NCI-H1436 (cell line): ENCODE measurements at regions not wholly inside any gene's neighbourhood (a gene's known extent, or its start where the extent isn't known, plus 50 kb on each side); places are given as distances from the start of the nearest gene placed in this dataset.

Experiments
- DNase-seq: peaks from one replicate; lab custom pipeline; 2025; lab: John Stamatoyannopoulos, UW

DNA sequence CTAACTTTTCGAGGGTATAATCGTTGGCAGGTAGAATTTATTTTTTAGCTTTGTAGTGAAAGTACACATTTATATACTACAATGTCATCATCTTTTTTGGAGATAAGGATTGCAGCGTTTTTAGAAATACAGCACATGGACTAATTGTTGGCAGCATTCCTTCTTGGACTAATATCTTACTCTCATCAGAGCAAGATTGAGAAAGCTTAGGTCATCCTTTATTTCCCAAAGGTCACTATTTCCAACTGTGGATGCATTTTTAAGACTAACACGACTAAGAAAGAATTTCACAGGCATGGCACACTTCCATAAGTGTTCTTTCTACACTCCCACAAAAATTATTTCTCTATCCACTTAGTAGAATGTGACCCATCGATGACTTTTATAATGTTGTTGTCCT, 732.3 kb downstream of the NCAM2 start:
- DNase-seq, result no peak

DNA sequence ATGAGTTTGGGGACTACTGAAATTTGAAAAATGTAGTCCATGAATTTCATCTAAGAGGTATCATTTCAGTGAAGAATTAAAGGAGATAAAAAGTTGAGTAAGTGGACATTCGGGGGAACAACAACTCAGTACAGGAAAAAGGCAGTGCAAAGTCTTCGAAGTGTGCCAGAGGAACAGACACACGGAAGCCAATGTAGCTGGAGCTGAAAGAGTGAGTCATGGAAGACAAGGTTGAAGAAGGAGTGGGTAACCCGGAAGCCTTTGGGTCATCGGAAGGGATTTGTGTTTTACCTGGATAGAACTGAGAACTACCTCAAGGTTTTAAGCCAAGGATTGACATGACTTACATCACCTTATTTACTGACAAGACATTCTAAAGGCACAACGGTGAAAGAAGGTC, 733.4 kb downstream of the NCAM2 start:
- no peak for DNase-seq

DNA sequence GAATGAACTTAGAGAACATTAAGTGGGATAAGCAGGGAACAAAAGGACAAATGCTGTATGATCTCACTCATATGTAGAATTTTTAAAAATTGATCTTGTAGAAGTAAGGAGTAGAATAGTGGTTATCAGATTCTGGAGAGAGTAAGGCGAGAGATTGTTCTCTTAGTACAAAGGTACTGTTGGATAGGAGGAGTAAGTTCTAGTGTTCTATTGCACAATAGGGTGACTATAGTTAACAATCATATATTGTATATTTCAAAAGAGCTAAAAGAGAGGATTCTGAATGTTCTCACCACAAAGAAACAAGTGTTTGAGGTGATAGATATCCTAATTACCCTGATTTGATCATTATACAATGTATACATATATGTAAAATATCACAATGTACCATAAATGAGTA, 735.9 kb downstream of the NCAM2 start:
- DNase-seq, result no peak

DNA sequence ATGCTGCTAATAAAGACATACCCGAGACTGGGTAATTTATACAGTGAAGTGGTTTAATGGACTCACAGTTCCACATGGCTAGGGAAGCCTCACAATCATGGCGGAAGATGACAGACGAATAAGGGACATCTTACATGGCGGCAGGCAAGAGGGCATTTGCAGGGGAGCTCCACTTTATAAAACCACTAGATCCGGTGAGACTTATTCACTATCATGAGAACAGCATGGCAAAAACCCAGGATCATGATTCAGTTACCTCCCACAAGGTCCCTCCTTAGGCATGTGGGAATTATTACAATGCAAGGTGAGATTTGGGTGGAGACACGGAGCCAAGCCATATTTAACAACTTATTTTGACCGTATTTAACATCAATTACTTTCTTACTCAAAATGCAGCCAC, 739.0 kb downstream of the NCAM2 start:
- no peak for DNase-seq

DNA sequence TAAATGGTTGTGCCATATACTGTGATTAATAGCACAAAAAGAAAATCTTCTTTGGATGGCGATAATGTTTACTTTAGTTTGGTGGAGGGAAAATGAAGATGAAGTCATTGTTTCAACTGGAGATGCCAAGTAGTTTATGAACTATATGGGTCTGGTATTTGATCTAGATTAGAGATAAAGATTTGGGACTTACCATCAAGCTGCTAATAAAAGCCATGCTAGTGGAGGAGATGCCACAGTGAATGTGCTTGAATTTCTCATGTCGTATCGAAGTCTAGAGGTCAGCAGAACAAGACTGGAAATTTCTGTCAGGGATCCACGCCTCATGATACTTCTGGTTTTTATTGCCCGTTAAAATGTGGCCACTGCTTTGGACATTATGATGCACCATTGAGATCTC, 742.0 kb downstream of the NCAM2 start:
- no peak for DNase-seq

DNA sequence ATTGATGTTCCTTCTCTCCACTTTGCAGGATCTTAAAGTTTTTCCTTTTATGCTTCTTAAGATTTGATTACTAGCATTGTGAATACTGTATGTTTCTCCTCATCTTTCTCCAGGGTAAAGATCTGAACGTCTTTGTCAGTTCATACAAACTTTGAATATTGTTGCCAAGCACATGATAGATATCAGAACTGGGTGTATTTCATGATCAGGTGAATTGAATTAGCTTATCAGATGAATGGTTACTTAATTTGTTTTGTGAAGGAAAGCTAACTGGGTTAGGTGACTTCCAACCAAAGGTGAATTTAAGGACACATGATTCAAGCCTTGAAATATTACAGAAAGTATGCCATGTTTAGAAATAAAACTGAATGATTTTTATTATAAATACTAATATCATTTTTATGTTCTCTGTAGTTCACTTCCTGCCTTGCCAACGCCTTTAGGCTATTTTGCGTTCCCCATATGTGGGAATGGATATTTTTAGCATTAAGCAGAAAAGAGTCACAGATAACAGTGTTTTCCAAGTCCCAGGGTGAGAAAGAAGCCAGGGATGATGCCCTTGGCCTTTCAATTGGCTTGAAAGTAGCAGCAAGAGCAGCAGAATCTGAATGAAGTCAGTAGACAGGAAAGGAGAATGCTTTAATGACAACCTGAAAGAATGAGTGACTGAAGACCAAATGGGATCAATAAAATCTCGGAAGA, 752.1 kb downstream of the NCAM2 start:
- DNase-seq, result no peak

DNA sequence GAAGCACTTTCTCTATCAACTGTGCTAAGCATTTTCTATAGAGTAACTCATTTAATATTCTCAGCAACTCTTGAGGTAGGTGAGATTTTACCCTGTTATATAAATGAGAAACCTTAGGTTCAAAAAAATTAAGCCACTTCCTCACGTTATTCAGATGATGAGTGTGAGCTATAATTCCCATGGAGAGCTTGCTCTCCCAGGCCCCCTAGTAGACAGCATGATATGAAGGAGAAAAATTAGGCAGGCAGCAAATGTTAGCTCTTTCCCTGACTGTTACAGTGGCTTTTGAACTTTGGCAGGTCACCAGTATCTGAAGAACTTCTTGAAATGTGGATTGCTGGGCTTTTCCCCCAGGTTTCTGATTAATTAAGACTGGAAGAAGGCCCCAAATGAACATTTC, 753.1 kb downstream of the NCAM2 start:
- no peak for DNase-seq

DNA sequence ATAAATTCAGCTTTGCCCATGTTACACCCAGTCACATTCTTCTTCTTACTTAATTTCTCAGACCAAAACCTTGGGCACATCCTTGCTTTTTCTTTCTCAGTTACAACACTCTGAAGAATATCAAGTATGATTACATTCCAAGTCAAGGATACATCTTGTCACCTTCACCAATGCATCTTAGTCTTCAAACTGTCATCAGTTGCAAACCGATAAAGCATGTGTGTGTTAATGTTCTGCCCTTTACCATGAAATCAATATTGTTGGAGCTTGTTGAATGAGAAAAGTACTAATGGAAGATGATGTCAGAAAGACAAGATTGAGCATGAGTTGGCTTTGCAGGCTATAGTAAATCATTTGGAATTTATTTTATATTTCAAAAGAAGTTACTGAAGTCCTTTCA, 764.6 kb downstream of the NCAM2 start:
- no peak for DNase-seq

DNA sequence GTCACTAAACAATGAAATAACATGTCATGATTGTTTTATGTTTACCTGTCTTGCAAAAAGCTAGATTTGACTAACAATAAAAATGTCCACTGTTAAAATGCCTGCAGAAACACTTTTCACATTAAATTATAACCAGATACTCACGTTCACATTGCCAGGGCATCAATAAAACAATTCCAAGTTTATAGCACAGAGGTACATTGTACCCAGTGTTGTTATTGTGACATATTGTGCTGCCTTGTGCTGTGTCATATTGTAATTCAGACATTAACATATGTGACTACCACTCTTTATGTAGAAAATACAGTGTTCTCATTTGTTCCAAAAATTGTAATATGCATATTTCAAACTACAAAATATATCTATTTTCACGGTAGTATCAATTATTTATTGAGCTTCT, 766.1 kb downstream of the NCAM2 start:
- no peak for DNase-seq

DNA sequence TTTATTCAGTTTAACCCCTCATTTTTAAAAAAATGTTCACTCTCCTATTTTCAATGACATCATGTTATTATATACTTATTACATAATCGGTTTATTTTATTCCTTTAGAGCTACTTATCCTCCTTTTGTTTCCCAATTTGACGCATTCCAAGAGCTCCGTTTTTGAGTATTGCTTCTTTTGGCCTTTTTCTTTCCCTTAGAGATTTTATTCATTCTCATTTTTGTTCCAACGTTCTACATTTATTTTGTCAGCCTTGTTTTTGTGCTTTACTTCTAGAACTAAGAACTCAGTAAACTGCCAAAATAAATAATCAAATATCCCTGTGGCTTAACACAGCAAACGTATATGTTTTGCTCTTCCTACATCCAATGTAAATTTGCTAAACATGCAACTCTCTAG, 769.1 kb downstream of the NCAM2 start:
- no peak for DNase-seq

DNA sequence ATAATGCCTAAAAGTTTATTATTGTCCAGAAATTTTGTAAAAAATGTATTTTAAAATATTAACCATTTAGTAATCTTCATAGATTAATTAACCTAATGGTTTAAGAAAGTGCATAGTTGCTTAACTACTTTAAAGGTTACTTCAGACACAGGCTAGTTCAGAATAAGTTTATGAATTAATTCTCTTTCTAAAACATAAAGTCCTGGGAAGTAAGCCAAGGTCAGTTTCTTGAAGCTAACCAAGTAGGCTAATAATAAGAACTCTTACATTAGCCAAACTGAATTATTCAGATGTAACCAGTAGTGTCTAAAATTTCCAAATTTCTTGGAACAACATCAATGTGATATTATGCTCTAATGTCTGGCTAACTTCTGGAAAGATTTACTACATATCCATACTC, 790.4 kb downstream of the NCAM2 start:
- DNase-seq, result no peak

DNA sequence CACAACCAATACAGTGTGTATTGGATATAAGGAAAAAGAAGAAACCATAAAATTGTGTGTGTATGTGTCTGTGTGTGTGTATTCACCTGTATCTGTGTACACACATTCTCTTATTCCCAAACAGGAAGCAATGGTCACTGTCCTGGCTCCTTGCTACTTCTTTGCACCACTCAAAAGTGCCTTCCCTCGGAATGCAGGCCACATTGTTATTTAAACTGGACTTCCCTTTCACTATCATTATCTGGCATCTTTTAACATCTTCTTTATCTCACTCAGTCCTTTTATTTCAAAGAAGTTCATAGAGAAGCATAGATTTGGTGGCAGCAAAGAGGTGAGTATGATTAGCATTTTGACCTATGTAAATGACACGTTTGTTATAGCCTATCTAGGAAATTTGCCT, 803.7 kb downstream of the NCAM2 start:
- no peak for DNase-seq

DNA sequence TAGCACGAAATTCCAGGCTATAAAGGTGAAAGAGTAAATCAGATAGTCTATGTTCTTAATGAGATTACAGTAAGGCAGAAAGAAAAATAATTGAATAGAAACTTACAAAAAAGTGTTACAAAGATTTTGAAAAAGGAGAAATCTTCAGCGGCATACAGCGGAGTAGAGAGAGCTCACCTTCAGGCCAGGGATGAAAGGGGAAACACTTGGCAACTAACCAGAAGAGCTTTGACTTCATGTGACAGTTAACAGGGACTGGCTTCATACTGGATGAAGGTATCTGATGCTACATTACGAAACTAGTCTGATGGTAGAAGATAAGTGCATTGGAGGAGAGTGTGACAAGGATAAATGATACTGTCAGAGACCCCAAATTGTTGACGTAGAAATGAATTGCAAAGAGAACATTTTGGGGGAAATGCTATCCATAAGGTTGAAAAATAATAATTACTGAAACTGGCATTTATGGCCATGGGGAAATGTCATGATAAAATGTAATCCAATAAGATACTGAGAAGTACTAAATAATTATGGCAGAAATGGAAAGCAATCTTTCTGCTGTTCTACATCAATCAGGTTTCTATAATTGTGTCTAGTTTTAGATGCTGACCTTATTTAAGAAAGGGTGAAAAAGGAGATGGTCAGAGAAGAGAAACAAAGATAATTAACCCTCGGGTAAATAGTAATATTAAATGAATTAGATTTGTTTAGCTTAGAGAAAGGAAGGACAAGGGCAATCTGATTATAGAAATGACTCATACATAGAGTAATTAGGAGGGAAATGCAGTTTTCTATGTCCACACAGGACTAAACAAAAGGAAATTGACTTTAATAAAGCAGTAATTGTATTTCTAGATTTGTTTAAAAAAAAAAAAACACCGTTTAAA, 808.7 kb downstream of the NCAM2 start:
- DNase-seq, result no peak

DNA sequence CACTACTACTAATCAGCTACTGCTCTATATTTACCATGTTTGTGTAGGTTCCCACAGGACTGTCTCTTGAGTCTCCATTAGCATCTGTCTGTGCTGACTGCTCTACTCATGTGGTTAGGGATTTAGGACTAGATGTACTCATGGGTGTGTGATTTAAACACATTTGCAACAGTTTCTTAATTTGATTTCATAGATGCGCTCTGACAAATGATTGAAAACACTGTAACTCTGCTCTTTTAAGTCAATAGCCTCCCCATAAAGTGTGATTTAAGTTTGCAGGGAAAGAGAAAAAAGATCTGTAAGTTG, 809.3 kb downstream of the NCAM2 start:
- no peak for DNase-seq

DNA sequence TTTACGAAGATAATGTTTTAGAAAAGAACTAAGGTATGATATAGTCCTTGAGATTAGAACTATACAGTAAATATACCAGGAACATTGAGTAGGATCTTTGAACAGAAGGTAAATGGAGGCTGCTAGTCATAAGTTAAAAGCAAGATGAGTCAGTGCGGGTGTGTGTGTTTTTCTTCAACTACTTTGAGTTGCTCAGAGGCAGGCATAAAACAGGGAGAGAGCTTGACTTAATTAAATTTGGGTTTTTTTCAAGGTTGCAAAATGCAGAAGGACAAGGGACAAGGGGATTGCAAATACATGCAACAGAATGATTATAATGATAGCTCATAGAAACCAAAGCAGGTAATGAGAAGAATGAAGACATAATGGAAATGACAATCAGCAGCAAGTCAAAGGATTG, 815.1 kb downstream of the NCAM2 start:
- DNase-seq, result no peak

DNA sequence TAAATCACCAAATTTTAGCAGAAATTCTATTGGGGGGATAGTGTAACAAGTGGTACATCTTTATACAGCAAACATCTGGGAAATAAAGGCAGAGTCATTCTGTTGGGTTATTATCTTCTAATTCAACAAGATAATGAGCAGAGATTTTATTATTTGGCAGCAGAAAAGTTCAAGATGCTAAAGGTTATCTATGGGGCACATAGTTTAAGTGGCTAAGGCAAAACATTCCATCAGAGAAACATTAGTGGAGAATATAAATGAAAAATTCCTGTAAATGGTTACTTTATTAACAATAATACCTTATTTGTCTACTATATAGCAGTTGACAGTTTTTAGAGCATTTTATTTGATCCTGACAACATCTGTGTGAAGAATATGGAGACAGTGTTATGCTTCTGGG, 815.7 kb downstream of the NCAM2 start:
- no peak for DNase-seq

DNA sequence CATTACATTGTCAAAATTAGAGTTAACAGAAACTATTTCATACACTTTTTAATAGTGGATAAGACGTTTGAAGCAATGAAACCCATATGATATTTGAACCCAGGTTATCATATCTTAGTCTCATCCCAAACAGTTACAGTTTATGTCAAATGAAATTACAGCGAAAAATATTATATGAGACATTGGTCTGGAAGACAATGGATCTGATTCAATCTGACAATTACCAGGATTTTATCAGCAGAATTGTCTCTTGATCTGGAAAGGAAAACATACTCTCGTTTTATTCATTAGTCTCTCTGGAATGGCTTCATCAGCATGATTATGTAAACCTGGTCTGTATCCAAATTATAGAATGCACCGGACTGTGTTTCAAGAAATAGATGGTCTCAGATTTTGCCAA, 818.6 kb downstream of the NCAM2 start:
- DNase-seq, result no peak

DNA sequence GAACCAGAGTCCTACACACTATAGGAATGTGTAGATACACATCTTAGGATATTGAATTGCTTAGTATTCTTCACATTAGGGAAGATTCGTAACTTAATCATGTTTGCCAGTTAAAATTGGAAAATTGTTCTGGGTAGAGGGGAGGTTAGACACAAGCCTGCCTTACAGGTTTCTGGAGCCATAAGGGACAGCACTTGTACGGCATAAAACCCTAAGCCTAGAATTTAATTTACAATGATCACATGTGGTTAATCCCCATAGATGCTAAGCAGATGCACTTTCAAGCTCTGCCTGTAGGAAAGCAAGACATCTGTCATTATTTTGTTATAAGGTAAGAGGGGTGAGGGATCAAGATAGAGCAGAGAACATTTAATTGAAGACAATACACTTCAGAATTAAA, 820.7 kb downstream of the NCAM2 start:
- DNase-seq, result no peak

DNA sequence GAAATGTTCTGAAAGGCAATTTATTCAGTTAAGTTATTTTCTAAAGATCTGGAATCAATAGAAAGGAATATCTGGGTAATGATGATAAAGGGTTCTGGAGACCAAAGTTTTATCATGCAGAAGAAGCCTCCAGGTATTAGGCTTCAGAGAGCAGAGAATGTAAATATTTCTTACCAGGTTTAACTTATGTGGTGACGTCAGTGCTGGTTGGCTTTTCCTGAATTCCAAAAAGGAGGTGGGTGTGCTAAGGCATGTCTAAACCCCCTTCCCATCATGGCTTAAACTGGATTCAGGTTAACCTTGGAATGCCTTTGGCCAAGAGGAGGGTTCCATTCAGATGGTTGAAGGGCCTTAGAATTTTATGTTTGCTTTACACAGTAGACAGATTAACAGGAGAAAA, 829.9 kb downstream of the NCAM2 start:
- DNase-seq, result no peak

DNA sequence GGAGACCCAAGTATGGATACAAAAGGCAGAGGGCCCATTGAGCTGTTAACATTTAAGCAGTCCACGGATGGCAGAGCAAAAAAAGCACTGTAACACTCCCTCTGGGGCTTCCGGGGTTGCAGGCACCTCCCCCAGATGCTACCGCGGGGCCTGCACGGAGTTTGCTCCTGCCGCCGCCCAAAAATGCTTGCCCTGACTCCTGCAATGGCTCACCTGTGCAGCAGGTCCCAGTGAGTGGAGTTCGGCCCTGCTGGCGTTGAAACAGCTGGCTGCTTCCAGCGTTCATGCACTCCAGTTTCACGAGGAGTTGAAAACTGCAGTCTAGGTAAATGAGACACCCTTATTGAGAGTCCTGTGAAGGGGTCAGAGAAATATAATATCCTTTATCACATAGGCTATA, 832.8 kb downstream of the NCAM2 start:
- no peak for DNase-seq

DNA sequence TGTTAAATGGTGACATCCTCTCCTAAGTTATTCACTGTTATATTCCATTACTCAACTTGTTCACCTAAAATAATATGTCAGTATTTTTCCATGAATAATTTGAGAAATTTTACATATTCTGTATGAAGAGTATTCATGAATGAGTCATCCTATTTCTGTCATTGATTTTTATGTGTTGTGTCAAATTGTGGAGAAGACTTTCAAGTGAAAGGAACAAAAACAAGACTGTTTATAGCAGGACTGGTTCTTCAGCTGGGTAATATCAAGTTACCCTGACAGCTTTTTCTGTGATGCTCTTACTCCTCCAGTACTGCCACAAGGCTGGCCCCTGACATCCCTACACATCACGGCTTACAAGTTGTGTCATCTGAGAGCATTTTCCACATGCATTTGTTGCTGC, 847.7 kb downstream of the NCAM2 start:
- DNase-seq, result no peak

DNA sequence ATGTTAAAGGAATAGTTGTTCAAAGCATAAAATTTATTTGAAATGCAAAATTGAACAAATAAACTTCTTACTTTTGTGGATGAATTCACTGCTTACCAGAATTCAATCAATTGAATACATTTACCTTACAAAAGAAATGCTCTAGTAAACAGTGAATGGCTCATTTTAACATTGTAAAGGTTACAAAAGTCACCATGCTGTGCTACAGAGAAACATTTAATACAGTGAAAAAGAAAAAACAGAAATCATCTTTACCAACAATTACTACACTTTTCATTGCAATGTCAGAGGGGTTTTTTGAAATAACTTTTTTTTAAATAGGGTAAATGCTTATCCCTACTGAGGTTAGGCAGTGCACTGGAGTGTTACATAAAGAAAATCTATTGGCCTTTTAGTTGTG, 853.0 kb downstream of the NCAM2 start:
- no peak for DNase-seq

DNA sequence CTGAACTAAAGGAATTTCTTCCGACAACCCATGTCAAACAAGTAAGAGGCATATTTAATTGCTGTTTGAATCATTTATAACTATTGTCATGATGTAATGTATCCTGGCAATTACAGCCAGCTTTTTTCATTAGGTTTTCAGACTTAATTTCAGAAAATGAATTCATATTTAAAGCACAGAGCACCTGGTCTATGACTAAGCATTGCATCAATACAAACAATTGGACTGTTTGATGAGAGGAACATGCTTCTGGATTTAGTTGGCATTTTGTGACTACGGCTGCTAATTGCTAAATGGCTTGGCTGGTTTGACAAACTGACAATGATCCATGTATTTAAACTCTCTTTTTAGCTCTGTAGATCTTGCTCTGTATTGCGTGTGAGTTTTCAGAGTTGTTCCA, 853.4 kb downstream of the NCAM2 start:
- DNase-seq, result no peak
